Neural cell (in vitro differentiated cells): ENCODE measurements at regions not wholly inside any gene's neighbourhood (a gene's known extent, or its start where the extent isn't known, plus 50 kb on each side); places are given as distances from the start of the nearest gene placed in this dataset.

ENCODE experiments used
- H2AFZ ChIP-seq: fragments of 200-600, 300-800 bp; sonication (generic), shearing (Covaris generic); 2 replicates; pipeline ENCODE4 v1.6.0; 2014; ENCODE audit warnings: low read depth, mild to moderate bottlenecking, antibody characterized with exemption, low read length, moderate library complexity
- H3F3A ChIP-seq: fragments of 200-600 bp; shearing (Covaris generic); 2 replicates; pipeline ENCODE4 v1.6.1; 2016; ENCODE audit warnings: mild to moderate bottlenecking, moderate library complexity, mixed read lengths, antibody characterized with exemption, low read length; ENCODE audit not compliant: insufficient read depth, poor library complexity, severe bottlenecking
- H3K27ac ChIP-seq: fragments of 200-600, 300-800 bp; sonication (generic), shearing (Covaris generic); 2 replicates; pipeline ENCODE4 v1.5.1; 2014; ENCODE audit warnings: mild to moderate bottlenecking, low read length, moderate library complexity
- H3K27me3 ChIP-seq: fragments of 300-800, 200-600 bp; sonication (generic), shearing (Covaris generic); 2 replicates; pipeline ENCODE4 v1.6.0; 2014; ENCODE audit warnings: mild to moderate bottlenecking, low read depth, low read length, moderate library complexity; ENCODE audit not compliant: insufficient read depth
- H3K36me3 ChIP-seq: fragments of 300-800, 200-600 bp; sonication (generic), shearing (Covaris generic); 2 replicates; pipeline ENCODE4 v1.5.1; 2014; ENCODE audit warnings: mild to moderate bottlenecking, antibody characterized with exemption, low read length, moderate library complexity; ENCODE audit not compliant: insufficient read depth
- H3K4me2 ChIP-seq: fragments of 300-800, 200-600 bp; sonication (generic), shearing (Covaris generic); 2 replicates; pipeline ENCODE4 v1.6.0; 2014; ENCODE audit warnings: mild to moderate bottlenecking, low read length
- H3K4me3 ChIP-seq: fragments of 300-800, 200-600 bp; sonication (generic), shearing (Covaris generic); 2 replicates; pipeline ENCODE4 v1.5.1; 2014; ENCODE audit warnings: mild to moderate bottlenecking, low read length, moderate library complexity
- H3K79me2 ChIP-seq: fragments of 200-600 bp; shearing (Covaris generic); replicated peaks from 2 replicates; pipeline ENCODE4 v1.6.0; 2014; ENCODE audit warnings: mild to moderate bottlenecking, low read length, moderate library complexity; ENCODE audit not compliant: insufficient read depth
- H3K9ac ChIP-seq: fragments of 300-800, 200-600 bp; sonication (generic), shearing (Covaris generic); 2 replicates; pipeline ENCODE4 v1.6.1; 2016; ENCODE audit warnings: mild to moderate bottlenecking, low read length, mixed read lengths
- H3K9me2 ChIP-seq: fragments of 200-600 bp; shearing (Covaris generic); 2 replicates; pipeline ENCODE4 v1.6.1; 2016; ENCODE audit warnings: mild to moderate bottlenecking, low read length, mixed read lengths; ENCODE audit not compliant: insufficient read depth
- H3K9me3 ChIP-seq: fragments of 200-600, 300-800 bp; sonication (generic), shearing (Covaris generic); 2 replicates; pipeline ENCODE4 v1.6.1; 2016; ENCODE audit warnings: mild to moderate bottlenecking, mixed run types, low read length, moderate library complexity, mixed read lengths
- H4K20me1 ChIP-seq: fragments of 200-600 bp; shearing (Covaris generic); 2 replicates; pipeline ENCODE4 v1.6.1; 2016; ENCODE audit warnings: mild to moderate bottlenecking, mixed run types; ENCODE audit not compliant: insufficient read depth
- CTCF ChIP-seq: fragments of 450-650 bp; IDR thresholded peaks from 2 replicates; pipeline ENCODE4 v1.5.1; 2014; ENCODE audit warnings: antibody characterized with exemption, mild to moderate bottlenecking, moderate library complexity; ENCODE audit not compliant: poor library complexity, severe bottlenecking
- EP300 ChIP-seq: fragments of 450-650 bp; conservative IDR thresholded peaks from 2 replicates; pipeline ENCODE4 v1.6.1; 2014; ENCODE audit warnings: antibody characterized with exemption, mild to moderate bottlenecking, moderate library complexity; ENCODE audit not compliant: poor library complexity, severe bottlenecking
- EZH2 ChIP-seq: fragments of 200-600, 300-800 bp; shearing (Covaris generic), sonication (generic); IDR thresholded peaks from 2 replicates; pipeline ENCODE4 v1.6.1; 2014; ENCODE audit warnings: antibody characterized with exemption, low read length, borderline replicate concordance, mild to moderate bottlenecking; ENCODE audit not compliant: insufficient read depth, poor library complexity, severe bottlenecking
- MXI1 ChIP-seq: fragments of 450-650 bp; conservative IDR thresholded peaks from 2 replicates; pipeline ENCODE4 v1.6.1; 2014; ENCODE audit warnings: antibody characterized with exemption, mild to moderate bottlenecking; ENCODE audit not compliant: poor library complexity, severe bottlenecking
- POLR2AphosphoS5 ChIP-seq: IDR thresholded peaks from 2 replicates; pipeline ENCODE4 v1.6.1; 2012
- RAD21 ChIP-seq: fragments of 450-650 bp; conservative IDR thresholded peaks from 2 replicates; pipeline ENCODE4 v1.6.1; 2014; ENCODE audit warnings: antibody characterized with exemption, mild to moderate bottlenecking, moderate library complexity
- REST ChIP-seq: IDR thresholded peaks from 2 replicates; pipeline ENCODE4 v1.6.1; 2012; ENCODE audit warnings: borderline replicate concordance
- SMC3 ChIP-seq: fragments of 450-650 bp; conservative IDR thresholded peaks from 2 replicates; pipeline ENCODE4 v1.6.1; 2014; ENCODE audit warnings: antibody characterized with exemption, mild to moderate bottlenecking, moderate library complexity; ENCODE audit not compliant: poor library complexity
- TAF1 ChIP-seq: IDR thresholded peaks from 2 replicates; pipeline ENCODE4 v1.6.1; 2012; ENCODE audit warnings: low read depth

GRCh38 chr19:28426110-28426729 is 786.7 kb downstream of the UQCRFS1 start (continued):
- no peak for TF ChIP-seq EP300

DNA sequence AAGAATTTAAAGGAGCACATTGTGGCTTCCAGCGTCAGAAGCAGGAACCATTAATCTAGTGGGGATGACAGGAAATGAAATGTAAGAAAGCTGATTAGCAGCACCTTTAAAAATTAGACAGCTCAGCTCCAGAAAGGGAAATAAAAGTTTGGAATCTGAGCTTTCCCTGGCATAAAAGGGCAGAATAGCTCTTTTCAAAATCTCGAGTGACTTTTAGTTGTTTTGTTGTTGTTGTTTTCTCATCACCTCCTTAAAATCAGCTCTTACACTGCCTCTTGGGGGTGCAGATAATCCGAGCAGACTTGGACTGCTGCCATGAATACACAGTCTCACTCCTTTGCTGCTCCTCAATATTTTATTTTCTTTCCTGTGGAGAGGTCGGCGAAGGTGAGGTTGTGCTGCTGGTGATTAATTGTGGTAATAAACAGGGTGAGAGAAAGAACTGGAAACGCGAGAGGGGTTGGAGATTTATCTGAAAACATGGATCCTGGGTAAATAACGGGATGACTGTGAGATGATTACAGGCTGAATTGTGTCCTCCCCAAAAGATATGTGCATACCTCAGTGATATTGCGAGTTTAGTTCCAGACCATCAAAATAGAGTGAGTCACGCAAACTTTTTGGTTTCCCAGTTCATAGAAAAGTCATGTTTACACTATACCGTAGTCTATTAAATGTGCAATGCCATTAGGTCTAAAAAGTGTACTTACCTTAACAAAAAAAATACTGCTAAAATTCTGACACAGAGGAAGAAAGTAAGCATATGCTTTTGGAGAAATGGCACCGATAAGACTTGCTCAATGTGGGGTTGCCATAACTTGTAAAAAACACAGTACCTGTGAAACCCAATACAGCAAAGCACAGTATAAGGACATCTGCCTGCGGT is 787.7 kb downstream of the UQCRFS1 start:
- Histone ChIP-seq H3K9me2 (no peaks in the 10 kb centered on the region), H3K79me2 (no peaks in the 10 kb centered on the region), H3K27me3 (no peaks in the 10 kb centered on the region), H3K4me3 (no peak overlapping the region), H3K9ac (no peak overlapping the region), H4K20me1 (no peaks in the 10 kb centered on the region), H3K9me3 (no peaks in the 10 kb centered on the region), H3F3A (no peaks in the 10 kb centered on the region), H3K4me2 (no peak overlapping the region), H3K27ac (no peak overlapping the region), H2AFZ (no peak overlapping the region), H3K36me3 (no peaks in the 10 kb centered on the region)
- TF ChIP-seq REST (no peak), EZH2 (no peak), MXI1 (no peak), CTCF (no peak), SMC3 (no peak), POLR2AphosphoS5 (no peak), TAF1 (no peak), RAD21 (no peak), EP300 (no peak)

- no peak overlapping the region for H3K9ac ChIP-seq
- H3K27ac ChIP-seq = no peak overlapping the region
- no peaks in the 10 kb centered on the region for H3K9me2 ChIP-seq
- TF ChIP-seq POLR2AphosphoS5 (no peak), REST (no peak), CTCF (no peak), SMC3 (no peak), RAD21 (no peak), TAF1 (no peak), EZH2 (no peak), EP300 (no peak), MXI1 (no peak)
- H3K4me2 ChIP-seq = no peak overlapping the region
- H3K79me2 ChIP-seq = no peaks in the 10 kb centered on the region
- H3K36me3 ChIP-seq = no peaks in the 10 kb centered on the region
- H3K4me3 ChIP-seq = no peak overlapping the region
- H3F3A ChIP-seq = no peaks in the 10 kb centered on the region
- no peak overlapping the region for H2AFZ ChIP-seq
- no peaks in the 10 kb centered on the region for H4K20me1 ChIP-seq
- H3K27me3 ChIP-seq = no peaks in the 10 kb centered on the region
- H3K9me3 ChIP-seq = no peaks in the 10 kb centered on the region
These were observed 788.3 kb downstream of the UQCRFS1 start for GRCh38 chr19:28424662-28425045.
